ENCODE measurements at regions not wholly inside any gene's neighbourhood (a gene's known extent, or its start where the extent isn't known, plus 50 kb on each side); places are given as distances from the start of the nearest gene placed in this dataset.

GRCh38 chr14:42070031-42070430, 463.4 kb downstream of the LRFN5 start:
- TF ChIP-seq CTCF (IDR thresholded peaks at IDR 0.05; ENCODE audit: insufficient read depth, low read length, poor library complexity, severe bottlenecking), result no peak
- no peaks in the 10 kb centered on the region for H3K36me3 ChIP-seq (ENCODE audit: control insufficient read depth, insufficient read depth, low read length)
- DNase-seq (ENCODE audit: extremely low read depth, insufficient read length), result no peak
- H3K27me3 ChIP-seq (replicated peaks; ENCODE audit: control insufficient read depth, insufficient read depth, low read length), result no peaks in the 10 kb centered on the region
- no peak overlapping the region for H3K4me3 ChIP-seq (replicated peaks; ENCODE audit: low read depth, low read length)

- Histone ChIP-seq H3K36me3 (ENCODE audit: control insufficient read depth, insufficient read depth, low read length) (no peaks in the 10 kb centered on the region), H3K4me3 (replicated peaks; ENCODE audit: low read depth, low read length) (no peak overlapping the region), H3K27me3 (replicated peaks; ENCODE audit: control insufficient read depth, insufficient read depth, low read length) (no peaks in the 10 kb centered on the region)
- no peak for TF ChIP-seq CTCF (IDR thresholded peaks at IDR 0.05; ENCODE audit: insufficient read depth, low read length, poor library complexity, severe bottlenecking)
- DNase-seq (ENCODE audit: extremely low read depth, insufficient read length), result no peak
Observed at GRCh38 chr14:42057111-42057510, 450.4 kb downstream of the LRFN5 start.

GRCh38 chr14:42047421-42048055, 440.9 kb downstream of the LRFN5 start:
- Histone ChIP-seq H3K27me3 (replicated peaks; ENCODE audit: control insufficient read depth, insufficient read depth, low read length) (no peaks in the 10 kb centered on the region), H3K36me3 (ENCODE audit: control insufficient read depth, insufficient read depth, low read length) (no peaks in the 10 kb centered on the region), H3K4me3 (replicated peaks; ENCODE audit: low read depth, low read length) (no peak overlapping the region)
- no peak for DNase-seq (ENCODE audit: extremely low read depth, insufficient read length)
- TF ChIP-seq CTCF (IDR thresholded peaks at IDR 0.05; ENCODE audit: insufficient read depth, low read length, poor library complexity, severe bottlenecking), result no peak

GRCh38 chr14:42045383-42045782, 438.7 kb downstream of the LRFN5 start:
- no peak for DNase-seq (ENCODE audit: extremely low read depth, insufficient read length)
- TF ChIP-seq CTCF (IDR thresholded peaks at IDR 0.05; ENCODE audit: insufficient read depth, low read length, poor library complexity, severe bottlenecking), result no peak
- Histone ChIP-seq H3K4me3 (replicated peaks; ENCODE audit: low read depth, low read length) (no peak overlapping the region), H3K27me3 (replicated peaks; ENCODE audit: control insufficient read depth, insufficient read depth, low read length) (no peaks in the 10 kb centered on the region), H3K36me3 (ENCODE audit: control insufficient read depth, insufficient read depth, low read length) (no peaks in the 10 kb centered on the region)

- H3K4me3 ChIP-seq (replicated peaks; ENCODE audit: low read depth, low read length), result no peak overlapping the region
- TF ChIP-seq CTCF (IDR thresholded peaks at IDR 0.05; ENCODE audit: insufficient read depth, low read length, poor library complexity, severe bottlenecking), result no peak
- no peaks in the 10 kb centered on the region for H3K27me3 ChIP-seq (replicated peaks; ENCODE audit: control insufficient read depth, insufficient read depth, low read length)
- DNase-seq (ENCODE audit: extremely low read depth, insufficient read length), result no peak
- no peaks in the 10 kb centered on the region for H3K36me3 ChIP-seq (ENCODE audit: control insufficient read depth, insufficient read depth, low read length)
Observed at GRCh38 chr14:42028607-42029006, 421.9 kb downstream of the LRFN5 start.

- Histone ChIP-seq H3K36me3 (ENCODE audit: control insufficient read depth, insufficient read depth, low read length) (no peaks in the 10 kb centered on the region), H3K4me3 (replicated peaks; ENCODE audit: low read depth, low read length) (no peak overlapping the region), H3K27me3 (replicated peaks; ENCODE audit: control insufficient read depth, insufficient read depth, low read length) (no peaks in the 10 kb centered on the region)
- no peak for TF ChIP-seq CTCF (IDR thresholded peaks at IDR 0.05; ENCODE audit: insufficient read depth, low read length, poor library complexity, severe bottlenecking)
- DNase-seq (ENCODE audit: extremely low read depth, insufficient read length), result no peak
Observed at GRCh38 chr14:42027271-42027670, 420.6 kb downstream of the LRFN5 start.

All from GM06990 (cell line).